ENCODE measurements at regions not wholly inside any gene's neighbourhood (a gene's known extent, or its start where the extent isn't known, plus 50 kb on each side); places are given as distances from the start of the nearest gene placed in this dataset.
"Not testable (repeated sequence)": the region's sequence is repeated elsewhere in the genome, so short reads cannot be mapped to it uniquely, and the experiment has no call there.

GRCh38 chr3:86381247-86381646, 609.7 kb downstream of the VGLL3 start:
- Histone ChIP-seq H3K4me1 (no peaks in the 10 kb centered on the region), H3K27me3 (no peaks in the 10 kb centered on the region), H3K27ac (no peak overlapping the region), H3K9me3 (no peaks in the 10 kb centered on the region), H3K4me3 (no peak overlapping the region), H3K36me3 (no peaks in the 10 kb centered on the region)
- ATAC-seq (no peak), DNase-seq (no peak)
- TF ChIP-seq POLR2A (IDR thresholded peaks at IDR 0.05): no peak
- TF ChIP-seq, protein P1, sequence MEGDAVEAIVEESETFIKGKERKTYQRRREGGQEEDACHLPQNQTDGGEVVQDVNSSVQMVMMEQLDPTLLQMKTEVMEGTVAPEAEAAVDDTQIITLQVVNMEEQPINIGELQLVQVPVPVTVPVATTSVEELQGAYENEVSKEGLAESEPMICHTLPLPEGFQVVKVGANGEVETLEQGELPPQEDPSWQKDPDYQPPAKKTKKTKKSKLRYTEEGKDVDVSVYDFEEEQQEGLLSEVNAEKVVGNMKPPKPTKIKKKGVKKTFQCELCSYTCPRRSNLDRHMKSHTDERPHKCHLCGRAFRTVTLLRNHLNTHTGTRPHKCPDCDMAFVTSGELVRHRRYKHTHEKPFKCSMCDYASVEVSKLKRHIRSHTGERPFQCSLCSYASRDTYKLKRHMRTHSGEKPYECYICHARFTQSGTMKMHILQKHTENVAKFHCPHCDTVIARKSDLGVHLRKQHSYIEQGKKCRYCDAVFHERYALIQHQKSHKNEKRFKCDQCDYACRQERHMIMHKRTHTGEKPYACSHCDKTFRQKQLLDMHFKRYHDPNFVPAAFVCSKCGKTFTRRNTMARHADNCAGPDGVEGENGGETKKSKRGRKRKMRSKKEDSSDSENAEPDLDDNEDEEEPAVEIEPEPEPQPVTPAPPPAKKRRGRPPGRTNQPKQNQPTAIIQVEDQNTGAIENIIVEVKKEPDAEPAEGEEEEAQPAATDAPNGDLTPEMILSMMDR (IDR thresholded peaks at IDR 0.05): no peak
- WGBS, 4 donors: 55 to 72% (median 58%) methylated on average over 2 of the region's 2 CpGs
- intact Hi-C loops (cut with DNase I): no loop called here

DNA sequence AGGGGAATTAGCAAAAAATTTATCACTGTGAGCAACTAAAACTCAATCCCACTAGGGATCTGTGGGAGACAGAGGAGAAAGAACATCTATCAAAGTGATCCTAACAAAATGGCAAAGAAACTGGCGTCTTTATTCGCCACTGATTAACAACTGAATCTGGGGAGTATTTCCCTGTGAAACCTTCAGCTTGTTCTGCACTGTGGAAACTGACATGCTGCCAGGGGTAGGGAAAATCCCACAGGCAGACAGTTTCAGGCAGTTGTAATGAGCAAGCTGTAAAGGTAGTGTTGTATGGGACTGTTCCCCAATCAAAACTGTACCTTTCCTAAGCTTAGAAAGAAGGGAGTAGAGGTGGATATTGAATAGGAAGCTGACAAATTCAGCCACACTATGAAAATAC, 611.7 kb downstream of the VGLL3 start:
- ATAC-seq (no peak), DNase-seq (no peak)
- no peak overlapping the region for H3K27ac ChIP-seq
- no peak overlapping the region for H3K4me3 ChIP-seq
- H3K27me3 ChIP-seq: no peaks in the 10 kb centered on the region
- H3K36me3 ChIP-seq: no peaks in the 10 kb centered on the region
- intact Hi-C loops (cut with DNase I): no loop called here
- WGBS, 4 donors: 72 to 89% (median 81%) methylated on average over 2 of the region's 2 CpGs
- H3K9me3 ChIP-seq: no peaks in the 10 kb centered on the region
- no peaks in the 10 kb centered on the region for H3K4me1 ChIP-seq
- TF ChIP-seq POLR2A (IDR thresholded peaks at IDR 0.05): no peak
- TF ChIP-seq, protein P1 (IDR thresholded peaks at IDR 0.05): no peak

GRCh38 chr3:86378829-86379228, 612.1 kb downstream of the VGLL3 start:
- intact Hi-C loops (cut with DNase I): no loop called here
- no peak for DNase-seq
- H3K4me1 ChIP-seq: no peaks in the 10 kb centered on the region
- no peak for ATAC-seq
- H3K9me3 ChIP-seq: no peaks in the 10 kb centered on the region
- no peak for TF ChIP-seq POLR2A (IDR thresholded peaks at IDR 0.05)
- TF ChIP-seq, protein P1 (IDR thresholded peaks at IDR 0.05): no peak
- no peak overlapping the region for H3K4me3 ChIP-seq
- whole genome bisulfite sequencing, 4 donors: 44 to 67% (median 63%) methylated on average over 2 of the region's 2 CpGs
- H3K36me3 ChIP-seq: no peaks in the 10 kb centered on the region
- no peaks in the 10 kb centered on the region for H3K27me3 ChIP-seq
- no peak overlapping the region for H3K27ac ChIP-seq

DNA sequence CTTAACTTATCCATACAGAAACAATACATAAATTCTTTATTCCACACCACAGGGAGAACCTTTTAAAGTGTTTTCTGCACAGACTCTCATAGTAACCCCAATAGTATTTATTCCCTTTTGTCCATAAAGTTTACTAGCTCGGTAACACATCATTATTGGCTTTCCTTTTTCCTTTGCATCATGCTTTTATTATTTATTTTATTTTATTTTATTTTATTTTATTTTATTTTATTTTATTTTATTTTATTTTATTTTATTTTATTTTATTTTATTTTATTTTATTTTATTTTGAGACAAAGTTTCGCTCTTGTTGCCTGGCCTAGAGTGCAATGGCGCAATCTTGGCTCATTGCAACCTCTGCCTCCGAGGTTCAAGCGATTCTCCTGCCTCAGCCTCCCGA, 655.4 kb downstream of the VGLL3 start:
- intact Hi-C loops (cut with DNase I); DNase-seq; H3K9me3 ChIP-seq; H3K4me3 ChIP-seq; H3K27me3 ChIP-seq; ATAC-seq; H3K36me3 ChIP-seq; H3K4me1 ChIP-seq; H3K27ac ChIP-seq: not testable (repeated sequence)
- 89 to 92% (median 90%) methylated on average over 6 of the region's 6 CpGs for WGBS, 4 donors

DNA sequence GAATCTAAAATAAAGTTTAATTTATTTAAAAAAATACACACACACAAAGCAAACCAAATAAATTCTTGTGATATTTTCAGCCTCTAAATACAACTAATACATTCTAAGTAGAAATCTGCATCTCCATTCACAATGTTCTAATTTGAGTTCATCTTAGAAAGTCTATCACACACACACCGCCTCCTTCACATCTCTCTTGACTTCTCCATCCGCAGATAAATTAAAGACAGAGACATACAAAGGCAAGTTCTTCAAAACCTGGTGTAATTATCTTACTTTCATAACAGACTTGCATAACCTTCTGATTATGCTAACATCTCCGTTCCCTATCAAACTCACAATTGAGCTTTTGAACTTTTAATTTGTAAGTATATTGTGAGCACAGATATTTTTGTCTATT, 657.3 kb downstream of the VGLL3 start:
- Histone ChIP-seq H3K9me3 (no peaks in the 10 kb centered on the region), H3K27me3 (no peaks in the 10 kb centered on the region), H3K4me1 (no peaks in the 10 kb centered on the region), H3K4me3 (no peak overlapping the region), H3K27ac (no peak overlapping the region), H3K36me3 (no peaks in the 10 kb centered on the region)
- WGBS, 4 donors: 89 to 94% (median 90%) methylated on average over 3 of the region's 3 CpGs
- intact Hi-C loops (cut with DNase I): no loop called here
- ATAC-seq: no peak
- TF ChIP-seq, protein P1 (IDR thresholded peaks at IDR 0.05): no peak
- TF ChIP-seq POLR2A (IDR thresholded peaks at IDR 0.05): no peak
- no peak for DNase-seq

All from heart left ventricle (tissue), 16 donors.